ENCODE measurements at regions not wholly inside any gene's neighbourhood (a gene's known extent, or its start where the extent isn't known, plus 50 kb on each side); places are given as distances from the start of the nearest gene placed in this dataset.

DNA sequence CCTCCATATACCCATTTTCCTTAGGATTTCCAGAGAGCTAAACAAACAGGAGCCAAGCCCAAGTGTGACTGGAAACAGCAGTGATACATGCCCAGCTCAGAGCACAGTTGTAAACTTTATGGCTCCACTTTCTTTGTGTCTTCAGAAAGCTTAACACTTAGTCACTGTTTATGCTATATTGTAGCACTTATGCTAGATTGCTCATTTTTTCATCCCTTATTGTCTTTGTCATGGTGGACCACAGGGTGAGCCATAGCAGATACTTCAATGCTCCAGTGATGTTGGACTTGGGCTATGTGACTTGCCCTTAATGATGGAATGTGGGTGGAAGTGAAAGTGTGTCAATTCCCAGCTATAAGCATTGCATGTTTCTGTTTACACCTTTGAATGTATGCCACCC lies 401.6 kb downstream of the METTL4 start:
- Histone ChIP-seq H2AFZ (ENCODE audit: low read depth) (no peak overlapping the region), H3K9me3 (no peaks in the 10 kb centered on the region), H3F3A (replicated peaks; ENCODE audit: insufficient read depth) (no peaks in the 10 kb centered on the region), H3K9me2 (no peaks in the 10 kb centered on the region), H3K9ac (no peak overlapping the region), H3K79me2 (ENCODE audit: insufficient read depth) (no peaks in the 10 kb centered on the region), H3K36me3 (replicated peaks in 1 of 2; ENCODE audit: control insufficient read depth in 1 of 2, insufficient read depth in 2 of 2, low read length in 1 of 2) (no peaks in the 10 kb centered on the region), H3K4me1 (ENCODE audit: control insufficient read depth in 1 of 2, insufficient read depth in 2 of 2, low read depth in 1 of 2, low read length in 1 of 2) (no peaks in the 10 kb centered on the region), H3K27me3 (ENCODE audit: insufficient read depth) (no peaks in the 10 kb centered on the region), H3K4me2 (no peak overlapping the region), H4K20me1 (ENCODE audit: insufficient read depth) (no peaks in the 10 kb centered on the region), H3K27ac (ENCODE audit: low read depth in 2 of 2, low read length in 1 of 2) (no peak overlapping the region), H3K4me3 (ENCODE audit: low read depth in 2 of 2, low read length in 1 of 2) (no peak overlapping the region)
- TF ChIP-seq CHD2 (IDR thresholded peaks at IDR 0.05; ENCODE audit: low read length, partially characterized antibody), result no peak
- no peak for TF ChIP-seq JUND (IDR thresholded peaks at IDR 0.05)
- no peak for TF ChIP-seq ELF1 (IDR thresholded peaks at IDR 0.05)
- no peak for TF ChIP-seq FOSL2 (IDR thresholded peaks at IDR 0.05; ENCODE audit: borderline replicate concordance, low read depth)
- TF ChIP-seq EZH2phosphoT487 (IDR thresholded peaks at IDR 0.05; ENCODE audit: borderline replicate concordance, low read depth), result no peak
- no peak for TF ChIP-seq EP300 (IDR thresholded peaks at IDR 0.05; ENCODE audit: borderline replicate concordance in 1 of 2, low read depth in 1 of 2, low read length in 1 of 2)
- TF ChIP-seq POLR2AphosphoS5 (IDR thresholded peaks at IDR 0.05; ENCODE audit: low read depth, low read length), result no peak
- no peak for TF ChIP-seq GABPA (IDR thresholded peaks at IDR 0.05; ENCODE audit: low read depth)
- no peak for TF ChIP-seq USF1 (IDR thresholded peaks at IDR 0.05; ENCODE audit: borderline replicate concordance, low read depth)
- TF ChIP-seq SMC3 (IDR thresholded peaks at IDR 0.05; ENCODE audit: low read depth, low read length), result no peak
- no peak for TF ChIP-seq RFX5 (IDR thresholded peaks at IDR 0.05; ENCODE audit: low read length)
- no peak for TF ChIP-seq TEAD4 (IDR thresholded peaks at IDR 0.05; ENCODE audit: borderline replicate concordance, insufficient read depth)
- ChIA-PET CTCF (interaction anchor here (1.1 kb wide), 1 partner anchor 63 kb away, joined by 3 read pairs; no protein-coding TSS in a partner anchor), POLR2A (no interaction called here)
- DNase-seq, result no peak

DNA sequence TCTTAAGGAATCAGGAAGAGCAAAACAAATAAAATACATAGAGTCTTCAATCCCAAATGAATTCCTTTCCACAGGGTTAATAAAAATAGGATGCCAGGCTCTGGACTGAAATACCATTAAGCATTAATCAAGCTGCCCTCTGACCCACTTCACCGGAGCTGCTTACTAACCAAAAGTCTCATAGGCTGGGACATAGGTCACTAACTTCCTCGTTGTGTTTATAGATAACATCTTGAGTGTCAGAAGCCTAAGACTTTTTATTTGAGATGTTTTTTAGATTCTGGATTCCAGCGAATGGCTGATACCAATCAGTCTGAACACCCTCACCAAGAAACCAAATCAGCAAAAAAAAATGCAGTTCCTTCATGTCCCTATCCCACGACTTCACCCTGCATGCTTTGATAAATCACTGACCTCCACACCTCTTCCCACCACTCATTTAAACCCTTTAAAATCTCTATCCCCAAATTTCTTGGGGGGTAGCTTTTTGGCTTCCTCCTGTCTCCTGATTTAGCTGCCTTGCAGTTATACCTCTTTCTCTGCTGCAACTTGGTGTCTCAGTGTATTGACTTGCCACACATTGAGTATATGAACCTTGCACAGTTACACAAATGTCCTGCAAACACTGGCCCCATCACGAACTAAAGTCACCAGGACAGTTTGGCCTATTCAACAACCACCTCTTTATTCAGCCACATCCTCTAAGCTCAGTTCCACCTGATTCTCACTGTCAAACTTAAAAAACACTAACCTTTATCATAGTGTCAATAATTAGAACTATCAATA lies 399.3 kb downstream of the METTL4 start:
- Histone ChIP-seq H2AFZ (ENCODE audit: low read depth) (no peak overlapping the region), H3K27me3 (ENCODE audit: insufficient read depth) (no peaks in the 10 kb centered on the region), H3K9me2 (no peaks in the 10 kb centered on the region), H3F3A (replicated peaks; ENCODE audit: insufficient read depth) (no peaks in the 10 kb centered on the region), H3K9ac (no peak overlapping the region), H3K79me2 (ENCODE audit: insufficient read depth) (no peaks in the 10 kb centered on the region), H3K9me3 (no peaks in the 10 kb centered on the region), H3K36me3 (replicated peaks in 1 of 2; ENCODE audit: control insufficient read depth in 1 of 2, insufficient read depth in 2 of 2, low read length in 1 of 2) (no peaks in the 10 kb centered on the region), H3K4me3 (ENCODE audit: low read depth in 2 of 2, low read length in 1 of 2) (no peak overlapping the region), H3K4me1 (ENCODE audit: control insufficient read depth in 1 of 2, insufficient read depth in 2 of 2, low read depth in 1 of 2, low read length in 1 of 2) (no peaks in the 10 kb centered on the region), H4K20me1 (ENCODE audit: insufficient read depth) (no peaks in the 10 kb centered on the region), H3K27ac (ENCODE audit: low read depth in 2 of 2, low read length in 1 of 2) (peak overlapping the region in 1 of 2 experiments; percentile 44; a peak in 1 of 4 replicates), H3K4me2 (no peak overlapping the region)
- 2% methylated on average over 5 of the region's 5 CpGs for WGBS (ENCODE audit: low lambda C conversion rate)
- TF ChIP-seq ELF1 (IDR thresholded peaks at IDR 0.05), result no peak
- TF ChIP-seq GATA2 (CRISPR knock-in tag; IDR thresholded peaks at IDR 0.05), result no peak
- ChIA-PET CTCF (interaction anchor here (0.8 kb wide), 1 partner anchor 17 kb away, joined by 3 read pairs; no protein-coding TSS in a partner anchor), POLR2A (no interaction called here)
- DNase-seq, result no peak

All from SK-N-SH (cell line).